ENCODE measurements at regions not wholly inside any gene's neighbourhood (a gene's known extent, or its start where the extent isn't known, plus 50 kb on each side); places are given as distances from the start of the nearest gene placed in this dataset.
"Not testable (repeated sequence)": the region's sequence is repeated elsewhere in the genome, so short reads cannot be mapped to it uniquely, and the experiment has no call there.

DNA sequence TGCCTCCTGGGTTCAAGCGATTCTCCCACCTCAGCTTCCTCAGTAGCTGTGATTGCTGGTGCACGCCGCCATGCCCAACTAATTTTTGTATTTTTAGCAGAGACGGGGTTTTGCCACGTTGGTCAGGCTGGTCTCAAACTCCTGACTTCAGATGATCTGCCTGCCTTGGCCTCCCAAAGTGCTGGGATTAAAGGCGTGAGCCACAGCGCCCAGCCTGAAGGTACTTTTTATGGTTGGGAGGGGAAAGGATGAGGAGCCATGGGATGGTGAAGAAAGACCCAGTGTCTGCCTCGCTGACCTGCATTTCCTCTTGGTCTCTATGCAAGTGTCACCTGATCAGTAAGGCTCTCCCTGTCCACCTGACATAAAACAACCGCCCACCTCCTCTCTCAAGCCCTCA lies 107.0 kb downstream of the SNX5 start:
- not testable (repeated sequence) for H3K4me2 ChIP-seq (ENCODE audit: low read length); H3K79me2 ChIP-seq (ENCODE audit: control insufficient read depth, insufficient read depth, low read length); H3K36me3 ChIP-seq (ENCODE audit: control insufficient read depth, insufficient read depth, low read length); H2BK5ac ChIP-seq (ENCODE audit: low read length); H2AK5ac ChIP-seq (ENCODE audit: low read length); H3K79me1 ChIP-seq (ENCODE audit: low read length); H3K23ac ChIP-seq (ENCODE audit: low read length); H3K4me3 ChIP-seq (ENCODE audit: low read length); H3K4ac ChIP-seq (ENCODE audit: low read depth, low read length); H3K9ac ChIP-seq (ENCODE audit: low read length); H2BK15ac ChIP-seq (replicated peaks; ENCODE audit: low read depth); H3K27me3 ChIP-seq (ENCODE audit: insufficient read depth, low read length, poor library complexity); H4K8ac ChIP-seq (ENCODE audit: low read depth, low read length); H3K4me1 ChIP-seq (ENCODE audit: control insufficient read depth, low read depth, low read length); H4K5ac ChIP-seq (ENCODE audit: low read length); H3K18ac ChIP-seq (ENCODE audit: low read length); H3K27ac ChIP-seq (ENCODE audit: low read depth, low read length); H3K56ac ChIP-seq (ENCODE audit: low read length); DNase-seq; H2BK120ac ChIP-seq (ENCODE audit: low read depth, low read length)
- WGBS (ENCODE audit: extremely low coverage, insufficient coverage, low lambda C conversion rate), result no CpG with 5 or more reads among the region's 9 CpGs

DNA sequence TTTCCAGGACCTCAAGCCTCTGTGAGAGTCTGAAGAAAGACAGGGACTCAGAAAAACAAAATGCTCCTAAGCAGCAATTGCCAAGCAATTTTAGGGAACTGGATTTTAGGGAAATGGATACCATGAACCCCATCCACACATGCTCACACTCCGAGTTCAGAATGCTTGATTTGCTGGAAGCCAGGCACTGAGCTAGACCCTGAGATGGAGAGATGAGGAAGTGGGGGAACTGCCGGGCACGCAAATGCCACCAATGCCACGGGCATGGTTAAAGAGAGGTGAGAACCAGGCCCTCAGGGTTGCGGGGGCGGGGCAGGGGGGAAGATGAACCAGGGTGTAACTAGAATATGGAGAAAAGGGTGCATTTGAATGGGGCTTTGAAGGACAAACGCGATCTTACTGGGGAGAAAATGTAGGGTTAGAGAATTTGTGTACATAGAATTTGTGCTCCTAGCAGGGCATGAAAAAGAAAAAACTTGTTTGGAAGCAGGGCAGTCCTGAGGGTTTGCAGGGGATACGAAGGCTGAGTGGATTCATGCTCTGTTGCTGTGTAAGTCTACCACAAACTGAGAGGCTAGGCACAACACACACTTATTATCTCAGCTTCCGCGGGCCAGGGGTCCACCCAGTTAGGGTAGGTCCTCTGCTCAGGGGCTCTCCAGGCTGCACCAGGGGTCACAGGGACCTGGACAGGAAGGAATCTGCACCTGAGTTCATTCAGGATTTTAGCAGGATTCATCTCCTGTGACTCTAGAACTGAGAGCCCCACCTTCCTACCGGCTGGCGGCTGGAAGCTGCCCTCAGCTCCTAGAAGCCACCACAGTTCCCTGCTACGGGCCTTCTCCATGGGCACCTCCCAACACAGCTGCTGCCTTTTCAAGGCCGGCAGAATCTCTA lies 108.0 kb downstream of the SNX5 start:
- no peak for DNase-seq
- Histone ChIP-seq H3K4me3 (ENCODE audit: low read length) (no peak overlapping the region), H3K56ac (ENCODE audit: low read length) (no peak overlapping the region), H3K4ac (ENCODE audit: low read depth, low read length) (no peak overlapping the region), H2BK120ac (ENCODE audit: low read depth, low read length) (no peak overlapping the region), H2BK15ac (replicated peaks; ENCODE audit: low read depth) (no peak overlapping the region), H3K4me1 (ENCODE audit: control insufficient read depth, low read depth, low read length) (no peaks in the 10 kb centered on the region), H3K4me2 (ENCODE audit: low read length) (no peak overlapping the region), H3K18ac (ENCODE audit: low read length) (no peak overlapping the region), H3K9ac (ENCODE audit: low read length) (no peak overlapping the region), H3K36me3 (ENCODE audit: control insufficient read depth, insufficient read depth, low read length) (no peaks in the 10 kb centered on the region), H3K27me3 (ENCODE audit: insufficient read depth, low read length, poor library complexity) (no peaks in the 10 kb centered on the region), H4K8ac (ENCODE audit: low read depth, low read length) (no peak overlapping the region), H2BK5ac (ENCODE audit: low read length) (no peak overlapping the region), H3K27ac (ENCODE audit: low read depth, low read length) (no peak overlapping the region), H3K79me2 (ENCODE audit: control insufficient read depth, insufficient read depth, low read length) (no peaks in the 10 kb centered on the region), H2AK5ac (ENCODE audit: low read length) (no peak overlapping the region), H3K23ac (ENCODE audit: low read length) (no peak overlapping the region), H3K79me1 (ENCODE audit: low read length) (no peaks in the 10 kb centered on the region), H4K5ac (ENCODE audit: low read length) (no peak overlapping the region)
- whole genome bisulfite sequencing (ENCODE audit: extremely low coverage, insufficient coverage, low lambda C conversion rate), result no CpG with 5 or more reads among the region's 15 CpGs

DNA sequence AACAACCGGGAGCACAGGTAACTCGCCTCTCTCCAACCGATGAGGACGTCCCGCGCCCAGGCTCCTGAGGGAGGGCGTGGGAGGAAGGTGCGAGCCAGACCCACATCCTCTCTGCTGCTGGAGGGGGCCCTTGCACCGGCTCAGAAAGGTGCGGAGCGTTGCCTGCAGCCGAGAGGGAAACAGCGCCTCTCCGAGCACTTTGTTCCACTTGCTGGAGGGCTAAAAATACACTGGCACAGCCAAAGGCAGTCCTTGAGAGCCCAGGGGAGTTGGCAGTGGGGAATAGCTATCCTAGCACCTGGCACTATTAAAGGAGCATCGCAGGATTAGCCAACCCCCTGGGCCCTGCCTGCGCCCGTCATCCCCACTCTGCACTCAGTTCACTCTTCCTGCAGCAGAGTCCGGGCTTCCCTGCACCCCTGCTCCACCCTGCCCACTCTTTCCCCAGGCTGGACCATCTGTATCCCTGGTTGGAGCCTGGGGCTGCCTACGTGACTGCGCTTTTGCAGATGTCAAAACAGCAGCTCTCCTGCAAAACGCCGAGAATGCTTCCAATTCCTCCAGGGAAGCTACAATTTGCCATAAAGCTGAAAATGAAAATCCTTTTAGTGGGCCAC lies 108.9 kb downstream of the SNX5 start:
- no peak overlapping the region for H3K27ac ChIP-seq (ENCODE audit: low read depth, low read length)

DNA sequence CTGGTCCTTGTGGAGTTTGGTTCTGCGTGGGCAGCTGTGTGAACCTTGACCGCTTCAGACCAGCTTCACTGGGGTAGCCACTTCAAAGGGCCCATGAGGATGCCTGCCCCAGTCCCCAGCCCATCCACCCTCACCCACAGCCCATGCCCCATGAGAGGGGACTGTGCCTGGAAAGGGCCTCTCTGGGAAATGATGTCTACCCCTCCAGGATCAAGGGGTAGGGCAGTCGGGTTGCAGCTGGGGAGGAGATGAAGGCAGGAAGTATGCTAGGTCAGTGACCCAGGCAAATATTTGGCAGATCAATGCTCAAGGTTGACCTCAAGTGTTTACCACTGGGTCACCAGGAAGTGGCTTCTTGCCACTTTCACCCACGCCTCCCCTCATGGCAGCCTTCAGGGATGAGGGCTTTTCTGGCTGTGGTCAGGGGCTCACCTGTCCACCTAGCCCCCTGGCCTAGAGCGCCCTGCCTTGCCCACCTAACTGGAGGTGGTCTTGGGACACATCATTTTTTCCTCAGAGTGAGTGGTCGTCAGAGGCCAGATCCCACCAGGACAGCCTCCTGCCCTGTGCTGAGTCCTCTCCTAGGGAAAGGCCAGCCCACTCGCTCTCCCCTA lies 109.5 kb downstream of the SNX5 start:
- Histone ChIP-seq H3K27ac (ENCODE audit: low read depth, low read length) (no peak overlapping the region), H4K5ac (ENCODE audit: low read length) (no peak overlapping the region), H3K18ac (ENCODE audit: low read length) (no peak overlapping the region), H2BK120ac (ENCODE audit: low read depth, low read length) (no peak overlapping the region), H2BK15ac (replicated peaks; ENCODE audit: low read depth) (no peak overlapping the region), H3K4me2 (ENCODE audit: low read length) (no peak overlapping the region), H3K79me2 (ENCODE audit: control insufficient read depth, insufficient read depth, low read length) (no peaks in the 10 kb centered on the region), H3K4ac (ENCODE audit: low read depth, low read length) (no peak overlapping the region), H3K27me3 (ENCODE audit: insufficient read depth, low read length, poor library complexity) (no peaks in the 10 kb centered on the region), H3K79me1 (ENCODE audit: low read length) (no peaks in the 10 kb centered on the region), H3K56ac (ENCODE audit: low read length) (peak overlapping the region; percentile 37), H2AK5ac (ENCODE audit: low read length) (no peak overlapping the region), H3K4me1 (ENCODE audit: control insufficient read depth, low read depth, low read length) (no peaks in the 10 kb centered on the region), H3K36me3 (ENCODE audit: control insufficient read depth, insufficient read depth, low read length) (no peaks in the 10 kb centered on the region), H4K8ac (ENCODE audit: low read depth, low read length) (no peak overlapping the region), H3K23ac (ENCODE audit: low read length) (no peak overlapping the region), H2BK5ac (ENCODE audit: low read length) (no peak overlapping the region), H3K4me3 (ENCODE audit: low read length) (no peak overlapping the region), H3K9ac (ENCODE audit: low read length) (no peak overlapping the region)
- no peak for DNase-seq
- WGBS (ENCODE audit: extremely low coverage, insufficient coverage, low lambda C conversion rate), result no CpG with 5 or more reads among the region's 7 CpGs

More for the DNA sequence above, 108.9 kb downstream of the SNX5 start:
- H2BK15ac ChIP-seq (replicated peaks; ENCODE audit: low read depth), result no peak overlapping the region
- no peak overlapping the region for H2AK5ac ChIP-seq (ENCODE audit: low read length)
- DNase-seq, result peak; percentile 31
- no peaks in the 10 kb centered on the region for H3K4me1 ChIP-seq (ENCODE audit: control insufficient read depth, low read depth, low read length)
- no peak overlapping the region for H3K4me3 ChIP-seq (ENCODE audit: low read length)
- no peak overlapping the region for H2BK120ac ChIP-seq (ENCODE audit: low read depth, low read length)
- H3K18ac ChIP-seq (ENCODE audit: low read length), result no peak overlapping the region
- H3K4me2 ChIP-seq (ENCODE audit: low read length), result no peak overlapping the region
- no peak overlapping the region for H3K9ac ChIP-seq (ENCODE audit: low read length)
- no peaks in the 10 kb centered on the region for H3K79me1 ChIP-seq (ENCODE audit: low read length)
- peak overlapping the region; percentile 37 for H3K56ac ChIP-seq (ENCODE audit: low read length)
- no peak overlapping the region for H4K8ac ChIP-seq (ENCODE audit: low read depth, low read length)
- no peak overlapping the region for H2BK5ac ChIP-seq (ENCODE audit: low read length)
- H3K79me2 ChIP-seq (ENCODE audit: control insufficient read depth, insufficient read depth, low read length), result no peaks in the 10 kb centered on the region
- H4K5ac ChIP-seq (ENCODE audit: low read length), result no peak overlapping the region
- no peaks in the 10 kb centered on the region for H3K27me3 ChIP-seq (ENCODE audit: insufficient read depth, low read length, poor library complexity)
- no peaks in the 10 kb centered on the region for H3K36me3 ChIP-seq (ENCODE audit: control insufficient read depth, insufficient read depth, low read length)
- H3K4ac ChIP-seq (ENCODE audit: low read depth, low read length), result no peak overlapping the region
- H3K23ac ChIP-seq (ENCODE audit: low read length), result peak overlapping the region; percentile 66
- WGBS (ENCODE audit: extremely low coverage, insufficient coverage, low lambda C conversion rate), result no CpG with 5 or more reads among the region's 22 CpGs

DNA sequence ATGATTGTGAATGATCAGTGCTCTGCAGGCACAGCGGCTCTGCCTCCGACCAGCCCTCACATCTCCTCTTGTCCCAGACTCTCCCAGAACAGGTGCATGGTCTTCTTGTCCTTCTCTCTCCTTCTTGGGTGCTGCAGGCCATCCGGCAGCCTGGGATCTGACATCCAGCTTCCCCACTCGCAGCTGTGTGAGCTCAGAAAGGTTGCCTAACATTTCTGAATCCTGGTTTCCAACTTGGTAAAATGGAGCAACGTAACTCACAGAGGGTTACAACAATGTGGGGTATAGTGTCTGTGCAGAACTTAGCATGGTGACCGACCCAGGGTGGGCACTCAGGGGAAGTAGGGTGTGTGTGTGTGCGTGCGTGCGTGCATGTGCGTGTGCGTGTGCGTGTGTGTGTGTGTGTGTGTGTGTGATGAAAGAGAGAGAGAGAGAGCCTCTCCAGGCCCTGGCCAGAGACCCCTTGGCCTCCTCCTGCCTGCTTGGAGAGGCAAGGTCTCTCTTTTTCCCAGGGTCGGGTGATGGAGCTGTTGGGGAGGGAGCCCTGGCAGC lies 110.1 kb downstream of the SNX5 start:
- no peak for DNase-seq
- Histone ChIP-seq H3K23ac (ENCODE audit: low read length) (no peak overlapping the region), H3K56ac (ENCODE audit: low read length) (no peak overlapping the region), H3K79me1 (ENCODE audit: low read length) (no peaks in the 10 kb centered on the region), H3K27ac (ENCODE audit: low read depth, low read length) (no peak overlapping the region), H4K5ac (ENCODE audit: low read length) (no peak overlapping the region), H3K27me3 (ENCODE audit: insufficient read depth, low read length, poor library complexity) (no peaks in the 10 kb centered on the region), H2BK15ac (replicated peaks; ENCODE audit: low read depth) (no peak overlapping the region), H3K9ac (ENCODE audit: low read length) (no peak overlapping the region), H3K79me2 (ENCODE audit: control insufficient read depth, insufficient read depth, low read length) (no peaks in the 10 kb centered on the region), H3K4me3 (ENCODE audit: low read length) (no peak overlapping the region), H2BK5ac (ENCODE audit: low read length) (no peak overlapping the region), H2AK5ac (ENCODE audit: low read length) (no peak overlapping the region), H3K36me3 (ENCODE audit: control insufficient read depth, insufficient read depth, low read length) (no peaks in the 10 kb centered on the region), H3K4me2 (ENCODE audit: low read length) (no peak overlapping the region), H2BK120ac (ENCODE audit: low read depth, low read length) (no peak overlapping the region), H3K4me1 (ENCODE audit: control insufficient read depth, low read depth, low read length) (no peaks in the 10 kb centered on the region), H4K8ac (ENCODE audit: low read depth, low read length) (no peak overlapping the region), H3K4ac (ENCODE audit: low read depth, low read length) (no peak overlapping the region), H3K18ac (ENCODE audit: low read length) (no peak overlapping the region)
- WGBS (ENCODE audit: extremely low coverage, insufficient coverage, low lambda C conversion rate), result no CpG with 5 or more reads among the region's 13 CpGs

All from mesendoderm (in vitro differentiated cells).